HG03159 (cell line): ENCODE measurements at regions not wholly inside any gene's neighbourhood (a gene's known extent, or its start where the extent isn't known, plus 50 kb on each side); places are given as distances from the start of the nearest gene placed in this dataset.

ENCODE experiments used
- ATAC-seq: cut with Tn5 transposase; IDR thresholded peaks from one replicate; pipeline ENCODE4 v1.9.1; 2021; ENCODE audit warnings: mild to moderate bottlenecking, moderate library complexity; ENCODE audit not compliant: unreplicated experiment

DNA sequence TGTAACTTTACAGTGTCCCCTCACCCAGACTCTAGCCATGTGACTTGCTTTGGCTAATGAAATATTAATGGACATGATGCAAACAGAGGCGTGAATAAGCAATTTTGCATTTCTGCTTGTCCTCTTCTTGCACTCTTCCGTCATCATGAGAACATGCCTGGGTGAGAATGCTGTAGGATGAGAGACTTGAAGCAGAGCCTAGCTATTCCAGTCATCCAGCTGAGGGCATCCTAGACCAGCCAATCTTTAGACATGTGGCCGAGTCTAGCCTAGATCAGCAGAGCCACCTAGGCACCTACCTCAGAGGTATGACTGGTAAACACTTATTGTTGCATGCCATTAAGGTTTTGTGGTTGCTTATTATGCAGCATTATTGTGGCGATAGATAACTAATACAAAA lies 450.5 kb upstream of the AZI2 start:
- ATAC-seq = no peak

DNA sequence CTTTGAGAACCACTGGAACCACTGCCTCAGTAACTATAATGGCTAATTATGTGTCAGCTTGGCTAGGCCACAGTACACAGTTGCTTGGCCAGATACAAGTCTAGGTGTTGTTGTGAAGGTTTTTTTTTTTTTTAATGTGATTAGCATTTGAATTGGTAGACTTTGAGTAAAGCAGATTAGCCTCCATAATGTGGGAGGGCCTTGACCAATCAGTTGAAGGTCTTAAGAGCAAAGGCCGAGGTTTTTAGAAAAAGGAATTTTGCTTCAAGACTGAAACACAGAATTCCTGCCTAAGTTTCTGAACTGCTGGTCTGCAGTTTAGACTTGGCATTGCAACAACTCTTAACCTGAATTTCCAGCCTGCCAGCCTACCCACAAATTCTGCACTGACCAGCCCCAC lies 451.6 kb upstream of the AZI2 start:
- no peak for ATAC-seq

DNA sequence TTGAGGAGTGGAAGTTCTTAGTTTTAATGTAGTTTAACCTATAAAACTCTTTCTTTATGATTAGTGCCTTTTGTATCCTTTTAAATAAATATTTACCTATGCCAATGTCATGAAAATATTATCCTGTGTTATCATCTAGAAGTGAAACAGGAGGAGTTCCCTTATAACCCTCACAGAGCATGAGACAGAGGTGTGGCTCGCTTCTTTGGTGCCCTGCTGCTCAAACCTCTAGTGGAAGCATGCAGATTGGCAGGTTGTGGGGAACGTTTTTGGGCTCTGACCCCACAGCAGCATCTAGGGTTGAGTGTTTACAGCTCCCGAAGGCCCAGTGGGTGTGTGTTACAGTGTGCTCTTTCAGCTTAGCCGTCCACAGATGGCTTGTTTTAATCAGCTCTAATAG lies 459.4 kb upstream of the AZI2 start:
- ATAC-seq = no peak

DNA sequence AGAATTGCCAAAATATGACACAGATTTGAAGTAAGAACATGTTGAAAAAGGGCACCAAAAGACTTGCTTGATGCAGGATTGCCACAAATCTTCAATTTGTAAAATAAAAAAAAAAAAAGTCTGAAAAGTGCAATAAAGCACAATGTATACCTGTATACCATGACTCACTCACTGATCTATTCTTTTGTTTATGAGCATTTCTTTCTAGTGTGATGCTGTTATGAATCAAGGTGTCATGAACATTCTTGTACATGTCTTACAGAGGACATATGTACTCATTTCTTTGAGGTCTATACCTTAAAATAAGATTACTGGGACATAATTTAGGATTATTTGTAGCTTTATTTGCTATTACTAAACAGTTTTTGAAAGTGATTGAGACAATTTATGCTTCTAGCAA lies 464.9 kb upstream of the RBMS3 start:
- no peak for ATAC-seq

DNA sequence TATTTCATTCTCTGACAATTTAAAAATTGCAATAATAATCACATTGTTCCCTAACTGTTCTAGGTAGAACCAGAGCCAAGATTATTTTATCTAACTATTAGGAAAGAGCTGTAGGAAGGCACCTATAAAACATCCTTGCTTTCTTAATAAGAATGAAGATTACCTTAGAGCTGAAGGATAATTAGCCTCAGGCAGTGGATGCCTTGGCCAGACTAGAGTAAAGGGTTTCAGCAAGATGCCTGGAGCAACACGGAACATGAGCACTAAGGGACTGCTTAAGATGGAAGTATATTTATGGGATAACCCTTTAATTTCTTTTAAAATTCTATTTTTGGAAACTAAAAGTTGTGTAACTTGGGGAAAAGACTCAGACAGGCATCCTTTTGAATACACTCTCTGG lies 456.6 kb upstream of the RBMS3 start:
- no peak for ATAC-seq

DNA sequence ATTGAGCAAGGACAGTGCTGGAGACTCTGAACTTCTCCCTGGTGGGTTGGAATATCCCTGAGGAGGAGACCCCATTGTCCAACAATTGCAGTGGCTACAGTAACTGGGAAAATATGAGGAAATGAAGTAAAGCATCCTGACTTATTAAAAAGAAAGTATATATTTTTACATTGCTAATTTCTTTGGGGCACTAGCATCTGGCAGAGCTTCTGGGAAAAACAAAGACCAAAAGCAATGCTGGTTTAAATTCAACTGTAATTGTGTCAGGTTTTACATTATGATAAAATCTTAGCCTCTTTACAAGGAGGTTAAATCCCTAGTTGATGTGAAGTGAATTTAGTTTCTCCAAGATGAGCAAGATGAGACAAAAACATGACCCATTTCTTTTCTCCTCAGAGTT lies 454.0 kb upstream of the RBMS3 start:
- ATAC-seq = no peak

DNA sequence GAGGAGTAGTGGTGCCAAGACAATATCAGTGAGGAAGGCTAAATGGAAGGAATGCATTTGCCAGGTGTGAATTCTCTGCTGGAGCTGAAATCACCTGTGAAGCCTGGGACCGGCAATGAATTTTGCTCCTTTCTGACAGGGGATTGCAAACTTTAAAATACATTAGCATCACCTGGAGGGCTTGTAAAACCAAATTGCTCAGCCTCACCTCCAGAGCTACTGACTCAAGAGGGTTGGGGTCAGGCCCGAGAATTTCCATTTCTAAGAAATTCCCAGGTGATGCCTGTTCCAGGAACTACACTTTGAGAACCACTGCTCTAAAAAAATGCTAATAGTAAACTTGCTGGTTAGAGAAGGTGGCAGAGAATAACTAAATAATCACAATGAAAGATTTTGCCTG lies 445.6 kb upstream of the RBMS3 start:
- no peak for ATAC-seq

DNA sequence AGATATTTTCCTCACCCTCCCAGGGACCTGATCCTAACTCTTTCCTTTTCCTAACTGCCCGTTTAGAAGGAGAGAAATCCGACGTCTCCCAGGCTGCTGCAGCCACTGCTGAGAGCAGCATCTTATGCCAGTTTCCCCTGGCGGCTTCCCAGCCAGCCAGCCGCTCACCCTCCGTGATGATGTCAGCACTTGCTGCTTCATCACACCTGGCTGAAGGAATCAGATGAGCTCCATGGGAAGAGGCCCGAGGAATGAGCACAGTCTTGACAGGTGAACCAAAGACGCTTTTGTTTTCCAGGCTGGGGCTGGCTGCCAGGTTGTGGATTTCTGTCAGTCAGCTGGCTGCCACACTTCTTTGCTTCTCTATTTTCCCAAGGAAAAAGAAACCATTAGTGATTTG lies 445.1 kb upstream of the RBMS3 start:
- no peak for ATAC-seq

DNA sequence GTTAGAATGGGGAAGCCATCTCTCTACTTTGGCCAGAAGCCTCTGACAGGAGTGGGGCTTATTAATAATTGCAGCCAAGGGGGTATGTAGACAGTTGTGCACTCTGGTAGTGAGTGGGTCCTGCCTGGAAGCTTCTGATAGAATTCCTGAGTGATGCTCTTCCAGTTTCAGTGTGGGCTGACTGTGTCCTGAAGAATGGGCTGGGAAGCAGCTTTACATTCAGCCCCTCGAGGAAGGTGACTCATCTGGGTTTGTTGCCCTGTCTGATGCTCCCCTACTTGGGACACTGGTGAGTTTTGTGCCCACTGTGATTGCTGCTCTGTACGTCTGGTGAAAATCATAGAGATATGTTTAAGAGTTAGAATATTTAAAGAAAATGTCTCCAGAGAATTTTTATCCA lies 444.7 kb upstream of the RBMS3 start:
- ATAC-seq = no peak

DNA sequence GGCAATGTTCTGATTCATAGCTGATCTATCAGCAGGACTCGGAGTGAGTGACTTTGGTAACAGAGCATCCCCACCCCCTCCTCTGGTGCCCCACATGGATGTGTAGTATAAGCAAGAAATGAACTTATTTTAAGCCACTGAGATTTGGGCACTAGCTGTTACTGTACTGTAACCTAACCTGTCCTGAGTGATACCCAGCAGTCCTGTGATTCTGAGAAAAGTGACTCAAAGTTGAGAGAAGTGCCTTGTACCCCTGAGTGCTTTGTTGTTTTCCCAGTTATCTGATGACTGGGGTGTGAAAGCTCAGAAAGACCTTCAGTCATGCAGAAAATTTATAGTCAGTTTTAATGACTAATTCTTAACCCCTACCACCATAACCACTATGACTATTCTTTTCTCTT lies 439.9 kb upstream of the RBMS3 start:
- peak; percentile 74 for ATAC-seq

DNA sequence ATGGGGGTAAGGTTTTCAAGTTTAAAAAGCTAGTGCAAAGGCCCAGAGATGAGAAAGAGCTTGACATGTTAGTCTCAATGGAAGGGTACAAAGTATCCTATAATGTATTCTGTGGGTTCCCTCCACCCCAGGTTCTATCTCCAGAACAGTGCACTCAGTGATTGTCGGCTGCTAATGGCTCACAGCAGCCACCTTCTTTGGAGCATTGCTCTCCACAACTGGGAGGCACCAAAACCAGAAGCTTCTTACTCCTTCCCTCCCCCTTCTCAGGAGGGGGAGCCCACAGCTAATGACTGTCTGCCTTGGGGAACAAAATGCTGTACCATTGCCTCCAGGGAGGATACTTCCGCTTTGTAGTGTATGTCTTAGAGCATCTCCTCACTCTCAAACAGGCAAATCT lies 439.4 kb upstream of the RBMS3 start:
- no peak for ATAC-seq

DNA sequence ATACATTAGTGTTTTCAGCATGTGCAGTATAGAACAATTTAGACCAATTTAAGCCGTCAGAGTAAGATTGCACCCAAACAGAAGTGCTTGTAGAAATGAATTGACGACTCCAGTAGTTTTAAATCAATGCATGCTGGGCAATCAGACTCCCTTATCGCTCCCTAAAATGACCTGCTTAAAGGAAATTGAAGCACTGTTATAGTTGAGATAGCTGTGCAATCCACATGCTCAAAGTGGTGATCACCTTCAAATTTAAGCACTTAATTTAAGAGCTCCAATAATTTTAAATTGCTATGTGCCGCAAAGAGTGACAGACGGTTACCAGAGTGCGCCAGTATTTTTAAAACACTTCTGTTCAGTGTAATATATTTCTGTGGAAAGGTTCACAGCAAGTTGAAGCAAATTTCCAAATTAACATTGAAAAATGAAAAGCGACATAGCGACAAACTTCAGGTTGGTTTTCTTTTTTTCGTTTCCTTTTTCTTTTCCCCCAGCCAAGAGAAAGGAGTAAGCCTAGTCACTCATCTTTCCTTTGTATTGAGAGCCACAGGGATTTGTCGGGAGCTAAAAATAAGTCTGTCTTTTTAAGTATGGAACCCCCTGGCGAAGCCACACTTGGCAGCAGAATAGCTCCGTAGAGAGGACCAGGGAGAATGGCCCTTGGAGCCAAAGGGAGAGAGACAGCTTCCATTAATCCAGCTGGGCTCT lies 436.4 kb upstream of the RBMS3 start:
- ATAC-seq = no peak

DNA sequence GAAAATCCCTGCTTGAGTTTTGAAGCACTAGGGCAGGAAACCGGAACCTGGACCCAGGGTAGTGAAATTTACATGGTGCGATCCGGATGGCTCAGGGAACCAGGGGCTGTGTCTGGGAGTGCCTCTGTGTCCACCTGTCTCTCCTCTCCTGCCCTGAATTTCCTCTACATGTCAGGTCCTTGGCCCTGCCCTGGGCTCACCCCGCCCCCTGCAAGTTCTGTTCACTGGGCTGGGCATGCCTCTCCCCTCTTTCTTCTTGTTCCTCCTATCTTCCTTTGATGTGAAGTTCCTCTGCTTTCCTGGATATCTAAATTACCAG lies 435.9 kb upstream of the RBMS3 start:
- no peak for ATAC-seq

DNA sequence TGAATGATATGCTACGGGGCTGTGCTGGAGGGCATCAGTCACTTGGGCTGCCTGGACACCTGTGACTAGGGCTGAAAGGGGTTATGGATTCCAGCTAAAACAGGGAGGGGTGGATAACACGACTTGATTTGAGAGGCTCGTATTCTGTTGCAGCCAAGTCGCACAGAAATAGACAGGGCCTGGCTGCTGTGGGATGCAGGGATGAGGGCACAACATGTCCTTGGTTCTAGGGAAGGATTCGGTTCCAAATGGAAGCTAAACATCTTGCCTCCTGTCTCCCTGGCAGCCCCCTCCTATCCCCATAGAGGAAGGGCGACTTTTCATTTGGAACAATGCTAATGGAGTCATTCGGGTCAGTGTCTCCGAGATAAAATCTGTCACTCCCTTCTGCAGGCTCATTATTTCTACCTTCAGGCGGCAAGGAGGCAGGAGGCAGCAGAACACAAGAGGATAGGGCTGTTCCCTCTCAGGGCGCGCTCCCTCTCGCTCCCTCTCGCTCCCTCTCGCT lies 433.8 kb upstream of the RBMS3 start:
- no peak for ATAC-seq

DNA sequence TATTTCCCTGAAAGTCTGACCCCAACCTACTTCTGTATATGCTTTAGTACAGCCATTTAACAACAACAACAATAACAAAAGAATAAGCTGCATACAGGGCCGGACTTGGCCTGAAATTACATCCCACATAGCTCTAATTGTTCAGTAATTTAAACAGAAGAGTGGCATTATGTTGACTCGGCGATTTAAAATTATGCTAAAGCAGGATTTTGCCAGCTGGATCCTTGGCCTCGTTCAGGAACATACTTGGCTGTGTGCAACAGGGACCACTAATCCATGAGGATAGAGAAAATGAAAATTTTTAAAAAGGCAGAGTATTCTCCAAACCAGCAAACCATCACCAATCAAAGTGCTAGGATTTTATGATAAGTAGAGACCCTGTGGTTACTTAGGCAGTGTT lies 433.1 kb upstream of the RBMS3 start:
- no peak for ATAC-seq

DNA sequence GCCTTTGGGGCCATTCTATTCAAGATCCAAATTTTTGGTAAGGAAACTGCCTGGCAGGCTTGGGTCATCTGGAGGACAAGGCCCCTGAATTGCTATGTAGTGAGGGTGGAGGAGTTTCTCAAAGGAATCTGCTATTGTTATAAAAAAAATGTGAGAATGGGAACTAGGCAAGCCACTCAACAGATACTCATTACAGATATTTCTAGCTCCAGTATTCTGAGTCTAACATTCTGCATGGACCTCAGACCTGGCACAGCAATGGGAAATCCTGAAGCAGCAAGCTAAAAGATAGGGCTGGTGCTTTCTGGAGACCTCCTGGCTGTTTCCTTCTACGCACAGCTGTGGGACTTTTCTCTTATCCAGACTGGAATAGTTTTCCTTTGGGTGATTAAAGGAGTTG lies 430.7 kb upstream of the RBMS3 start:
- ATAC-seq = no peak

DNA sequence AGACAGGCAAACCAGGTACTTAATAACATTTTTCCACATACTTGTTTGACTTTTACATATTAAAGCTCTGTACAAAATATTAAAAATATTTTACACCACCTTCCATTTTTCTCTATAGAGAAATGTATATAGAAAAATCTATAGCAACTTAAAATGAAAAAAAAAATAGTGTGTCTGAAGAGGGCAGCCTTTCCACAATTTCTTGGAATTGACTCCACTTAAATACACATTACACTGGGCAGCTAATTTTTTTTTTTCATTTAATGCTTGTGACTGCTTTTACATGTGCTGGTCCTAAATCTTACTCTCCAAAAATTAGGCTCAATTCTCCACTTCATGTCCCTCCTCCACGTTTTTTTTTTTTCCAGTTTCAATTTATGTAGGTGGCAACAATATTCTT lies 427.0 kb upstream of the RBMS3 start:
- no peak for ATAC-seq

DNA sequence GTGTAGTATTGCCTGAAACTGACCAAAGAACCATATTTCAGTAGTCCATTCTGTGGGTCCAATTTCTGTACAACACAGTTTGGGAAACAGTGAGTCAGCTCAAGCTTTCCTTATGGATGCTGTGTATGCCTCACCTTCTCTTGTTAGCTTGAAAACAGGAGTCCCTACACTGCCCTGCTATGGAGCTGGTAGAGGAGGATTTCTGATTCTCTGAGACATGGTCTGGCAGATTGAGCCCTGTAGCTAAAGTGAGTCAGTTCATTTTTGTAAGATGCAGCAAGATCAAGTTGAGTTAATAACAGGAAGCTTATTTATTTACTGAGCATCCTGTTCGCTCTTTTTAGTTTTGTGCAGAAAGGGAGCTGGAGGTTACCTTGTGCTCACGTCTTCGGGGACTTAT lies 424.1 kb upstream of the RBMS3 start:
- ATAC-seq = no peak

DNA sequence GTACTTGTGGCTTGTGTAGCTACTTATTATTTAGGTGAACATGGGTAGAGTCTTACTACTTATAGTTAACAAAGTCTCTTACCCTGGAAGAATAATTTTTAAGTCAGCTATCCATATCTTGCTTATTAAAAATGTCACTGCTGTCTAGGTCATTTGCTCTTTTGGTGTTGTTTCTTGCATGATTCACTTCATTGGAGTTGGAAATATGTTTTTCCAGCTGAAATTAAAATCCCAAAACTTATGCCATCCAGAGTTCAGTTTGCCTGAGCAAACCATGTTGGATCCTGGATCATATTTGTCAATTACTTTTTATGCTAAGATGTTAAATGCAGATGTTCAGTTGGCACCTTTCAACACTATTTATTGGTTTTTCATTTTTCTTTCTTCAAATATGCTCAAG lies 421.0 kb upstream of the RBMS3 start:
- no peak for ATAC-seq

DNA sequence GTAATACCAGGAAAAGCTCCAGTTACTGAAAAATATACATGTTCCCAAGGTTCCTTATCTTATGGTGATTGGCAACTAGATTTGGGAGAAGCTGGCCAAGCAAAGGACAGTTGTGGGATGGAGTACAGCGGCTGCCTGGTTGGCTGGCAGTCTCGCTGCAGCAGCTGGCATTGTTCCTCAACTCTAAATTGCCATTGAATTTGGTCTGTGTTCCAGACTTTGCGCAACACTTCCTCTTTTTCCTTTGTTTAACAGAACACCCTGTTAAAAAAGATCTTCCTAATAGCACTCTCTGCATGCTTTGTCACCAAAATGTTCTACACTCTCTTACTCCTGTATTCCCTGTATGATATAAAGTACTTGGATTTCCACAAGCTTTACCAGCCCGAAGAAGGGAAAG lies 420.6 kb upstream of the RBMS3 start:
- ATAC-seq = no peak

DNA sequence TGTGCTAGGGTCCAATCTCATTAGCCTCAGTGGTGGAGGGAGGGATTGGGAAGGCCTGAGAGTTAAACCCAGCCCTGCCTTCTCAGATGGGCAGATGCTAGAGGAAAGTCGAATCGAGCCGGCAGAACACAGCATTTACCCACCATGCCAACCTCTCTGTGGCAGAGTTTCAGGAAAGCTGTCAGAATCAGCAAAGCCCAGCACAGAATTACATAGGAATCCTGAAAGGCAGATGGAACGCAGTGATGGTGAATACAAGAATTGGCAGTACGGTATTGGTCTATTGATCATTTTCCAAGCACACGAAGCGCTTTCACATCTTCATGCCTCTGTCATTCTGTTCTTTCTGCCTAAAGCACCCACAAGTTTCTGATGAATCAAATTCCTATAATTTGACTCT lies 417.7 kb upstream of the RBMS3 start:
- ATAC-seq = no peak

DNA sequence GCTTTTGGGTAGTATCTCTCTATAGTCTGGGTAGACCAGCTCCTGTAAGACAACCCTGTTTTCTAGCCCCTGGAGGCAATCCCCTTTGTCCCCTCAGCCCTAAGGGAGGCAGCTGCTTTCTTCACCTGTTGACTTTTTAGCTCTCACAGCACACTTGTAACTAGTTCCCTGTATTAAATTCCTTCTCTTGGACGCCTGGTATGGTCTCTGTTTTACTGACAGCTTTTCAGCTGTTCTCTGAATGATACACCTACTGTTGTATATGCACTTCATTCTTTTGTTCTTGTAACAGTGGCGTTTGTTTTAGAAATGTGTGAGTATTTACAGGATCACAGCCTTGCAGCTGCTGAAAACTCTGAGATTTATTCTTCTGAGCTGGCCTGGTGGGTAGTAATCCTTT lies 413.0 kb upstream of the RBMS3 start:
- ATAC-seq = no peak

DNA sequence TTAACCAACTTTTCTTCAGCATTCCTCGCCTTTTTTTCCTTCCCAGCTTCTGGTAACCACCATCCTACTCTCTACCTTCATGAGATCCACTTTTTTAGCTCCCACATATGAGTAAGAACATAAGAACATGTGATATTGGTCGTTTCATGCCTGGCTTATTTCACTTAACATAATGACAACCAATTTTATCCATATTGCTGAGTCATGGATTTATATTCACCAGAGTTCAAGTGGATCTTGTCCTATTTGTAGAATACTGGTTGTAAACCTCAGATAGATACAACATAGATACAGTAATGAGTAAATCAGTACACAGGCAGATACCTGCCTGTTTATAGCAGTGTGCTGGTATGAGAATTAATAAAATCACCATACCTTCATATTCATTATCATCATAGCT lies 412.0 kb upstream of the RBMS3 start:
- ATAC-seq = no peak

DNA sequence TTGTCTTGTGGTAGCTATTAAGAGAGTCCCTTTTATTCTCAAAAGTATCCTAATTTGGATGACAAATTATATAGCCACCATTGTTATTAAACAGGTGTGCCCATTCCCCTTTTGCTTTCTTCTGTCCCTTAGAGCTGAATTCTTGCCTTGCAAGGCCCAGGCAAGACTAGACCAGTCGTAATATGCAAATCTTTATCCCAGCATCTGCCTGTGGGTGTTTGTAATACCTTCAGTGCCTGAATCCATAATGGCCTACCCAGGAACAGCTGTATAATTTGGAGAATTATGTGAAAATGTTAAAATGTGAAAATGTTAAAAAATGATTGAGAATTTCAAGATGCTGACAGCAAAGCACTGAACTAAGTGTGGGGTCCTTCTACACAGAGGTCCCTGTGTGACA lies 403.0 kb upstream of the RBMS3 start:
- no peak for ATAC-seq
